Trophoblast cell (in vitro differentiated cells and primary cell): ENCODE measurements at regions not wholly inside any gene's neighbourhood (a gene's known extent, or its start where the extent isn't known, plus 50 kb on each side); places are given as distances from the start of the nearest gene placed in this dataset.

ENCODE experiments used
- DNase-seq, 2 donors: peaks; one replicate each; pipeline ENCODE4 v3.0.0-alpha.2; 2016
- H2AFZ ChIP-seq: 2 replicates; pipeline ENCODE4 v1.6.1; 2013; ENCODE audit warnings: low read length, moderate library complexity, mild to moderate bottlenecking; ENCODE audit not compliant: insufficient read depth, poor library complexity
- H2AK5ac ChIP-seq: 2 replicates; pipeline ENCODE4 v1.6.1; 2013; ENCODE audit warnings: mild to moderate bottlenecking, low read length
- H2BK120ac ChIP-seq: 2 replicates; pipeline ENCODE4 v1.6.1; 2013; ENCODE audit warnings: low read length, mild to moderate bottlenecking, moderate library complexity; ENCODE audit not compliant: insufficient read depth, poor library complexity
- H2BK12ac ChIP-seq: 2 replicates; pipeline ENCODE4 v1.6.1; 2013; ENCODE audit warnings: mild to moderate bottlenecking, low read length, moderate library complexity
- H2BK5ac ChIP-seq: 2 replicates; pipeline ENCODE4 v1.6.1; 2013; ENCODE audit warnings: low read length, low read depth, moderate library complexity, mild to moderate bottlenecking; ENCODE audit not compliant: poor library complexity
- H3K14ac ChIP-seq: 2 replicates; pipeline ENCODE4 v1.6.1; 2013; ENCODE audit warnings: mild to moderate bottlenecking, low read length
- H3K18ac ChIP-seq: 2 replicates; pipeline ENCODE4 v1.6.1; 2013; ENCODE audit warnings: mild to moderate bottlenecking, low read length
- H3K23ac ChIP-seq: 2 replicates; pipeline ENCODE4 v1.6.1; 2013; ENCODE audit warnings: low read length
- H3K27ac ChIP-seq: 2 replicates; pipeline ENCODE4 v1.5.1; 2013; ENCODE audit warnings: low read depth, mild to moderate bottlenecking, inconsistent platforms, low read length, moderate library complexity
- H3K27me3 ChIP-seq: 2 replicates; pipeline ENCODE4 v1.6.1; 2013; ENCODE audit warnings: inconsistent platforms, mild to moderate bottlenecking, low read length, moderate library complexity; ENCODE audit not compliant: insufficient read depth
- H3K36me3 ChIP-seq, 2 experiments: 1 replicate in 1 of 2; 2 replicates in 1 of 2; pipeline ENCODE4 v1.6.1; 2013; ENCODE audit warnings: low read length in 2 of 2, mild to moderate bottlenecking in 2 of 2, moderate library complexity in 1 of 2; ENCODE audit not compliant: insufficient read depth in 2 of 2, control insufficient read depth in 1 of 2
- H3K4ac ChIP-seq: 2 replicates; pipeline ENCODE4 v1.6.1; 2013; ENCODE audit warnings: low read depth, mild to moderate bottlenecking, low read length, moderate library complexity
- H3K4me1 ChIP-seq, 2 experiments: 1 replicate in 1 of 2; 2 replicates in 1 of 2; pipeline ENCODE4 v1.6.1; 2013; ENCODE audit warnings: low read length in 2 of 2, mild to moderate bottlenecking in 2 of 2, moderate library complexity in 1 of 2; ENCODE audit not compliant: insufficient read depth in 2 of 2, control insufficient read depth in 1 of 2
- H3K4me2 ChIP-seq: 2 replicates; pipeline ENCODE4 v1.6.1; 2013; ENCODE audit warnings: inconsistent platforms, mild to moderate bottlenecking, low read length, moderate library complexity
- H3K4me3 ChIP-seq: 2 replicates; pipeline ENCODE4 v1.5.1; 2013; ENCODE audit warnings: mild to moderate bottlenecking, low read depth, low read length, inconsistent platforms
- H3K79me1 ChIP-seq: one replicate; pipeline ENCODE4 v1.6.1; 2013; ENCODE audit warnings: low read length
- H3K79me2 ChIP-seq: 2 replicates; pipeline ENCODE4 v1.6.1; 2013; ENCODE audit warnings: low read length, mild to moderate bottlenecking; ENCODE audit not compliant: control insufficient read depth, insufficient read depth, poor library complexity
- H3K9ac ChIP-seq: 2 replicates; pipeline ENCODE4 v1.6.1; 2013; ENCODE audit warnings: mild to moderate bottlenecking, low read length
- H3K9me3 ChIP-seq: 2 replicates; pipeline ENCODE4 v1.6.1; 2013; ENCODE audit warnings: low read depth, mild to moderate bottlenecking, control low read depth, inconsistent platforms, low read length; ENCODE audit not compliant: insufficient read depth
- H4K12ac ChIP-seq: 2 replicates; pipeline ENCODE4 v1.6.1; 2013; ENCODE audit warnings: low read depth, mild to moderate bottlenecking, low read length, moderate library complexity
- H4K8ac ChIP-seq: 2 replicates; pipeline ENCODE4 v1.6.1; 2013; ENCODE audit warnings: low read depth, mild to moderate bottlenecking, low read length, moderate library complexity
- H4K91ac ChIP-seq: one replicate; pipeline ENCODE4 v1.6.1; 2013; ENCODE audit warnings: low read depth, mild to moderate bottlenecking, low read length, moderate library complexity
- WGBS: extraction: QIAGEN DNeasy Blood & Tissue Kit; methylation state at CpG from one replicate; pipeline ENCODE4 v1.1.7; 2013; ENCODE audit warnings: missing lambda C conversion rate; ENCODE audit not compliant: insufficient read length, insufficient coverage; ENCODE audit errors: extremely low coverage; 5-methylcytosine and 5-hydroxymethylcytosine counted together

- Histone ChIP-seq H3K4me3 (no peak overlapping the region), H3K23ac (no peak overlapping the region), H2BK12ac (no peak overlapping the region), H3K79me1 (no peaks in the 10 kb centered on the region), H3K27ac (no peak overlapping the region), H2BK120ac (no peak overlapping the region), H3K27me3 (no peaks in the 10 kb centered on the region), H2BK5ac (no peak overlapping the region), H4K12ac (no peak overlapping the region), H3K18ac (no peak overlapping the region), H3K9me3 (no peaks in the 10 kb centered on the region), H3K9ac (no peak overlapping the region), H2AFZ (no peak overlapping the region), H3K79me2 (no peaks in the 10 kb centered on the region), H3K4me2 (no peak overlapping the region), H3K4me1 (no peaks in the 10 kb centered on the region), H4K91ac (no peak overlapping the region), H3K14ac (no peak overlapping the region), H3K4ac (no peak overlapping the region), H4K8ac (no peak overlapping the region), H3K36me3 (no peaks in the 10 kb centered on the region), H2AK5ac (no peak overlapping the region)
- no CpG with 5 or more reads among the region's 3 CpGs for WGBS
- no peak for DNase-seq
Observed at GRCh38 chr13:50404116-50404515, 388.9 kb downstream of the KCNRG start.

DNA sequence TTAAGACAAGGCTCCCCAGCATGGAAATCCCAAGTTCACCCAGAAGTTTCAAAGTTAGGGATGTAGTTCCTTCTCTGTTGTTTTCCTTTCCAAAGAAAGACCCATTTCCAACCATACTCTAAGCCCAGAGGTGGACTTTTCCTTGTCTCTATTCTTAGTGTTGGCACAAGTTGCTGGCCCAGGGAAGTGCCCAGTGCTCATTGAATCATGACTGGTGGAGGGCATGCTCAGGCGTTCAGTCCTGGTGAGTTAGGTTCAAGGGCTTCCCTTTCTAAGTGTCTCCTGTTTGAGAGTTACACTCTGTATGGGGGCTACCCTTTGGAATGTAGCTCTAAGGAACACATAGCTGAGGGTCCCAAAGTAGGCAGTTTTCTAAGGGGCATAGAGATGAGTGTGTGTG is 389.5 kb downstream of the KCNRG start:
- H2AFZ ChIP-seq: no peak overlapping the region
- no peaks in the 10 kb centered on the region for H3K4me1 ChIP-seq
- no peak overlapping the region for H3K4me3 ChIP-seq
- H3K4me2 ChIP-seq: no peak overlapping the region
- H2BK120ac ChIP-seq: no peak overlapping the region
- no peak overlapping the region for H3K9ac ChIP-seq
- H3K27me3 ChIP-seq: no peaks in the 10 kb centered on the region
- no peak overlapping the region for H2AK5ac ChIP-seq
- H4K12ac ChIP-seq: no peak overlapping the region
- H3K36me3 ChIP-seq: no peaks in the 10 kb centered on the region
- no peaks in the 10 kb centered on the region for H3K79me2 ChIP-seq
- H4K8ac ChIP-seq: no peak overlapping the region
- no peak overlapping the region for H3K14ac ChIP-seq
- no peak overlapping the region for H4K91ac ChIP-seq
- no peak overlapping the region for H2BK5ac ChIP-seq
- H3K79me1 ChIP-seq: no peaks in the 10 kb centered on the region
- no peak overlapping the region for H3K23ac ChIP-seq
- no peak overlapping the region for H3K27ac ChIP-seq
- H3K9me3 ChIP-seq: no peaks in the 10 kb centered on the region
- DNase-seq: no peak
- no peak overlapping the region for H2BK12ac ChIP-seq
- no CpG with 5 or more reads among the region's 1 CpG for WGBS
- H3K18ac ChIP-seq: no peak overlapping the region
- H3K4ac ChIP-seq: no peak overlapping the region

GRCh38 chr13:50406831-50407230 is 391.6 kb downstream of the KCNRG start:
- no CpG with 5 or more reads among the region's 3 CpGs for WGBS
- Histone ChIP-seq H2BK120ac (no peak overlapping the region), H2BK12ac (no peak overlapping the region), H2BK5ac (no peak overlapping the region), H3K4ac (no peak overlapping the region), H3K36me3 (no peaks in the 10 kb centered on the region), H3K4me1 (peaks cover 6% of the 10 kb centered on the region in 2 experiments), H3K9ac (no peak overlapping the region), H3K9me3 (no peaks in the 10 kb centered on the region), H3K14ac (no peak overlapping the region), H3K4me3 (no peak overlapping the region), H3K27me3 (no peaks in the 10 kb centered on the region), H3K27ac (no peak overlapping the region), H3K23ac (no peak overlapping the region), H3K79me2 (no peaks in the 10 kb centered on the region), H3K4me2 (no peak overlapping the region), H2AK5ac (no peak overlapping the region), H3K18ac (no peak overlapping the region), H3K79me1 (peaks cover 5% of the 10 kb centered on the region), H4K12ac (no peak overlapping the region), H4K8ac (no peak overlapping the region), H2AFZ (no peak overlapping the region), H4K91ac (no peak overlapping the region)
- no peak for DNase-seq

DNA sequence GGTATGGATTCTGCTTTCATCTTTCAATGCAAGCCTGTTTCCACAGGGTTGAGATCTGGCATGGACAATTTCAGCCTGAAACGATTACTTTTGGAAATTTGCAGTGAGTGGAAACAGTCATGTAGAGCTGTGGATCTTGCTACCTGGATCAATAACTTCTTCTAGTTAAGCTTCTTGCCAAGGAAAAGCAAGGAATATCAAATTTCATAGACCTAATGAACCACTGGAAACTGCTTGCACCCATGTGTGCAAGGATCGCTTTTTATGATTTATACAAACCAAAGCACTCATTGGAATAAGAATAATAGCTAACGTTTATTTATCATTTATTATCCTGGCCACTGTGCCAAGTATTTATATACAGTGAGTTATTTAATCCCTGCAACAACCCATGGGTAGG is 392.8 kb downstream of the KCNRG start:
- Histone ChIP-seq H3K9ac (no peak overlapping the region), H3K79me1 (peaks cover 5% of the 10 kb centered on the region), H3K4ac (no peak overlapping the region), H3K14ac (no peak overlapping the region), H4K8ac (no peak overlapping the region), H3K27ac (no peak overlapping the region), H3K18ac (no peak overlapping the region), H3K23ac (no peak overlapping the region), H3K79me2 (no peaks in the 10 kb centered on the region), H3K36me3 (no peaks in the 10 kb centered on the region), H3K4me2 (no peak overlapping the region), H3K9me3 (no peaks in the 10 kb centered on the region), H2BK5ac (no peak overlapping the region), H2BK120ac (no peak overlapping the region), H4K12ac (no peak overlapping the region), H3K4me1 (peaks cover 6% of the 10 kb centered on the region in 2 experiments), H2AK5ac (no peak overlapping the region), H2BK12ac (no peak overlapping the region), H2AFZ (no peak overlapping the region), H3K4me3 (no peak overlapping the region), H4K91ac (no peak overlapping the region), H3K27me3 (no peaks in the 10 kb centered on the region)
- DNase-seq: no peak
- WGBS: no CpG with 5 or more reads among the region's 3 CpGs
